Cardiac muscle cell (in vitro differentiated cells and primary cell): ENCODE measurements at regions not wholly inside any gene's neighbourhood (a gene's known extent, or its start where the extent isn't known, plus 50 kb on each side); places are given as distances from the start of the nearest gene placed in this dataset.

Source experiments
- DNase-seq, 2 donors: peaks; one replicate each; pipeline versions ENCODE4 v3.0.0 to v3.0.0-alpha.2; 2010 to 2017; ENCODE audit warnings: low read depth in 1 of 2, low spot score in 1 of 2
- H3K27ac ChIP-seq: fragments of 200-600 bp; sonication (generic); 2 replicates; pipeline ENCODE4 v1.5.1; 2016
- H3K27me3 ChIP-seq: fragments of 200-600 bp; sonication (generic); 2 replicates; pipeline ENCODE4 v1.6.0; 2016; ENCODE audit warnings: control low read depth
- H3K36me3 ChIP-seq: fragments of 200-600 bp; sonication (generic); 2 replicates; pipeline ENCODE4 v1.5.1; 2016; ENCODE audit warnings: control low read depth
- H3K4me1 ChIP-seq: fragments of 200-600 bp; sonication (generic); 2 replicates; pipeline ENCODE4 v1.8.1; 2017; ENCODE audit warnings: low read depth, mild to moderate bottlenecking, mixed run types
- H3K4me3 ChIP-seq: fragments of 200-600 bp; sonication (generic); 2 replicates; pipeline ENCODE4 v1.5.1; 2016; ENCODE audit warnings: mild to moderate bottlenecking
- H3K9me3 ChIP-seq: fragments of 200-600 bp; sonication (generic); 2 replicates; pipeline ENCODE4 v1.5.1; 2017; ENCODE audit warnings: low read depth, mild to moderate bottlenecking, control low read depth
- CTCF ChIP-seq: IDR thresholded peaks from 2 replicates; pipeline ENCODE4 v1.5.1; 2012; ENCODE audit warnings: low read depth, mild to moderate bottlenecking, low read length

- H3K36me3 ChIP-seq = no peaks in the 10 kb centered on the region
- no peak for TF ChIP-seq CTCF
- no peak overlapping the region for H3K27ac ChIP-seq
- no peak overlapping the region for H3K4me3 ChIP-seq
- no peaks in the 10 kb centered on the region for H3K4me1 ChIP-seq
- no peaks in the 10 kb centered on the region for H3K9me3 ChIP-seq
- no peaks in the 10 kb centered on the region for H3K27me3 ChIP-seq
- DNase-seq = peak in 1 of 2 donors; percentile 76
Measured at GRCh38 chr7:22934023-22934422, 79.9 kb downstream of the HYCC1 start.

- no peaks in the 10 kb centered on the region for H3K4me1 ChIP-seq
- H3K9me3 ChIP-seq = no peaks in the 10 kb centered on the region
- no peaks in the 10 kb centered on the region for H3K27me3 ChIP-seq
- no peaks in the 10 kb centered on the region for H3K36me3 ChIP-seq
- H3K27ac ChIP-seq = no peak overlapping the region
- TF ChIP-seq CTCF = no peak
- DNase-seq = no peak
- H3K4me3 ChIP-seq = no peak overlapping the region
Measured at GRCh38 chr7:22932896-22933295, 81.0 kb downstream of the HYCC1 start.

- no peaks in the 10 kb centered on the region for H3K9me3 ChIP-seq
- H3K27me3 ChIP-seq = no peaks in the 10 kb centered on the region
- no peak for DNase-seq
- no peak overlapping the region for H3K4me3 ChIP-seq
- H3K27ac ChIP-seq = no peak overlapping the region
- TF ChIP-seq CTCF = no peak
- H3K36me3 ChIP-seq = no peaks in the 10 kb centered on the region
- no peaks in the 10 kb centered on the region for H3K4me1 ChIP-seq
Measured at GRCh38 chr7:22931011-22931410, 82.9 kb downstream of the HYCC1 start.

GRCh38 chr7:22922307-22922706 is 91.6 kb downstream of the HYCC1 start:
- Histone ChIP-seq H3K9me3 (no peaks in the 10 kb centered on the region), H3K4me1 (no peaks in the 10 kb centered on the region), H3K36me3 (no peaks in the 10 kb centered on the region), H3K27me3 (no peaks in the 10 kb centered on the region), H3K27ac (no peak overlapping the region), H3K4me3 (no peak overlapping the region)
- DNase-seq = no peak
- no peak for TF ChIP-seq CTCF

GRCh38 chr7:22921386-22922086 is 92.4 kb downstream of the HYCC1 start:
- H3K4me1 ChIP-seq = no peaks in the 10 kb centered on the region
- H3K27ac ChIP-seq = no peak overlapping the region
- no peaks in the 10 kb centered on the region for H3K27me3 ChIP-seq
- no peaks in the 10 kb centered on the region for H3K36me3 ChIP-seq
- TF ChIP-seq CTCF = no peak
- H3K9me3 ChIP-seq = no peaks in the 10 kb centered on the region
- H3K4me3 ChIP-seq = no peak overlapping the region
- DNase-seq = no peak
